ENCODE measurements at regions not wholly inside any gene's neighbourhood (a gene's known extent, or its start where the extent isn't known, plus 50 kb on each side); places are given as distances from the start of the nearest gene placed in this dataset.

DNA sequence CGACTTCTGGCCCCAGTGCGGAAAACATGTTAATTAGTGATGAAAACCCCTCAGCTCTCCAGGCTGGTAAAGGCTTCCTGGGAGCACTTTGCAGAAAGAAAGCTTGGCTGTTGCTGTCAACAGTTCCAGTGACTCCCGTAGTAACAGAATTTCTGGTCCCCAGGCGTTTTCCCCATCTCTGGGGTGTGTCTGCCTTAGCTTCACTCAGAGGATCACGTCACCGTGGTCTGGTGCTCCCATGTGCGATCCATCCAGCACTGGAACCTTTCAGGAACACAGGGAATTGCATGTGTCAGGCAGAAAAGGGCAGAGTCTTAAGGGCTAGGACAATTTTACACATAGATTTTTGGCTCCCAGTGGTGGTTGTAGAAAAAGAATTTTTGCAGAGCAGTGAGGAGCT is 470.4 kb upstream of the USP24 start:
- DNase-seq (ENCODE audit: low read depth in 1 of 2, low spot score in 1 of 2) = no peak
- Histone ChIP-seq H3K27me3 (ENCODE audit: insufficient read depth, poor library complexity, severe bottlenecking) (no peaks in the 10 kb centered on the region), H3K27ac (replicated peaks) (no peak overlapping the region), H3K4me3 (replicated peaks; ENCODE audit: insufficient read depth, low read length) (no peak overlapping the region)
- TF ChIP-seq SPI1 (IDR thresholded peaks at IDR 0.05; ENCODE audit: borderline replicate concordance, low read depth) = no peak
- TF ChIP-seq, protein P1, sequence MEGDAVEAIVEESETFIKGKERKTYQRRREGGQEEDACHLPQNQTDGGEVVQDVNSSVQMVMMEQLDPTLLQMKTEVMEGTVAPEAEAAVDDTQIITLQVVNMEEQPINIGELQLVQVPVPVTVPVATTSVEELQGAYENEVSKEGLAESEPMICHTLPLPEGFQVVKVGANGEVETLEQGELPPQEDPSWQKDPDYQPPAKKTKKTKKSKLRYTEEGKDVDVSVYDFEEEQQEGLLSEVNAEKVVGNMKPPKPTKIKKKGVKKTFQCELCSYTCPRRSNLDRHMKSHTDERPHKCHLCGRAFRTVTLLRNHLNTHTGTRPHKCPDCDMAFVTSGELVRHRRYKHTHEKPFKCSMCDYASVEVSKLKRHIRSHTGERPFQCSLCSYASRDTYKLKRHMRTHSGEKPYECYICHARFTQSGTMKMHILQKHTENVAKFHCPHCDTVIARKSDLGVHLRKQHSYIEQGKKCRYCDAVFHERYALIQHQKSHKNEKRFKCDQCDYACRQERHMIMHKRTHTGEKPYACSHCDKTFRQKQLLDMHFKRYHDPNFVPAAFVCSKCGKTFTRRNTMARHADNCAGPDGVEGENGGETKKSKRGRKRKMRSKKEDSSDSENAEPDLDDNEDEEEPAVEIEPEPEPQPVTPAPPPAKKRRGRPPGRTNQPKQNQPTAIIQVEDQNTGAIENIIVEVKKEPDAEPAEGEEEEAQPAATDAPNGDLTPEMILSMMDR (IDR thresholded peaks at IDR 0.05; ENCODE audit: insufficient read depth, low read length) = no peak
- TF ChIP-seq GABPA (IDR thresholded peaks at IDR 0.05; ENCODE audit: low read depth) = no peak
- TF ChIP-seq REST (IDR thresholded peaks at IDR 0.05; ENCODE audit: insufficient replicate concordance, low read depth) = no peak
- TF ChIP-seq POLR2AphosphoS5 (IDR thresholded peaks at IDR 0.05; ENCODE audit: low read depth) = no peak

DNA sequence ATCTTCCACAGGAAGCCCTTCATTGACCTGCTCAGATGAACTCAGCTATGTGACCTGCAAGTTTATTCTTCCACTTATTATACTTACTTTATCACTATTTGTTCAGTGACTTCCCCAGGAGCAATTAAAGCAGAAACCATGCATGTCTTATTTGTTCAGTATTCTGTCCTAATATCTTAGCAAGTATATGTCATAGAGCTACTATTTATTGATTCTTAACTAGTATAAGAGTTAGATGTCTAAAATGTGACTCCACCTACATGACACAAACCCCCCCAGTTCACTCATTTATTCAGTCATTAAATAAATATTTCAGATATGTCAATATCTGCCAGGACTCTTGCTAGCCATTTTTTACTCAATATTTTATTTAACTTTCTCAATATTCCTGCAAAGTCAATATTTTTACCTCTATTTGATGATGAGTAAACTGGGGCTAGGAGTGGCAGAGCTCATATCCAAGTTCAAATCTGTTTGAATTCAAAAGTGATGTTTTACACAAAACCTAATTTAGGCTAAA is 469.0 kb upstream of the USP24 start:
- no peak for TF ChIP-seq REST (IDR thresholded peaks at IDR 0.05; ENCODE audit: insufficient replicate concordance, low read depth)
- no peak for TF ChIP-seq GABPA (IDR thresholded peaks at IDR 0.05; ENCODE audit: low read depth)
- Histone ChIP-seq H3K27me3 (ENCODE audit: insufficient read depth, poor library complexity, severe bottlenecking) (no peaks in the 10 kb centered on the region), H3K27ac (replicated peaks) (no peak overlapping the region), H3K4me3 (replicated peaks; ENCODE audit: insufficient read depth, low read length) (no peak overlapping the region)
- no peak for DNase-seq (ENCODE audit: low read depth in 1 of 2, low spot score in 1 of 2)

- TF ChIP-seq POLR2AphosphoS5 (IDR thresholded peaks at IDR 0.05; ENCODE audit: low read depth) (no peak), REST (IDR thresholded peaks at IDR 0.05; ENCODE audit: insufficient replicate concordance, low read depth) (no peak), SPI1 (IDR thresholded peaks at IDR 0.05; ENCODE audit: borderline replicate concordance, low read depth) (no peak), GABPA (IDR thresholded peaks at IDR 0.05; ENCODE audit: low read depth) (no peak)
- TF ChIP-seq, protein P1 (IDR thresholded peaks at IDR 0.05; ENCODE audit: insufficient read depth, low read length) = no peak
- H3K27me3 ChIP-seq (ENCODE audit: insufficient read depth, poor library complexity, severe bottlenecking) = no peaks in the 10 kb centered on the region
- H3K4me3 ChIP-seq (replicated peaks; ENCODE audit: insufficient read depth, low read length) = no peak overlapping the region
- DNase-seq (ENCODE audit: low read depth in 1 of 2, low spot score in 1 of 2) = no peak
- H3K27ac ChIP-seq (replicated peaks) = no peak overlapping the region
These were observed 467.0 kb upstream of the USP24 start for GRCh38 chr1:55682198-55682597.
